Inferior parietal cortex (tissue), 1 donor: ENCODE measurements at regions not wholly inside any gene's neighbourhood (a gene's known extent, or its start where the extent isn't known, plus 50 kb on each side); places are given as distances from the start of the nearest gene placed in this dataset.

Experiments used
- DNase-seq: peaks from one replicate; pipeline ENCODE4 v3.0.0-alpha.2; 2016; ENCODE audit errors: extremely low spot score

GRCh38 chr2:66846887-66847286, 412.0 kb downstream of the MEIS1 start:
- DNase-seq, result no peak

DNA sequence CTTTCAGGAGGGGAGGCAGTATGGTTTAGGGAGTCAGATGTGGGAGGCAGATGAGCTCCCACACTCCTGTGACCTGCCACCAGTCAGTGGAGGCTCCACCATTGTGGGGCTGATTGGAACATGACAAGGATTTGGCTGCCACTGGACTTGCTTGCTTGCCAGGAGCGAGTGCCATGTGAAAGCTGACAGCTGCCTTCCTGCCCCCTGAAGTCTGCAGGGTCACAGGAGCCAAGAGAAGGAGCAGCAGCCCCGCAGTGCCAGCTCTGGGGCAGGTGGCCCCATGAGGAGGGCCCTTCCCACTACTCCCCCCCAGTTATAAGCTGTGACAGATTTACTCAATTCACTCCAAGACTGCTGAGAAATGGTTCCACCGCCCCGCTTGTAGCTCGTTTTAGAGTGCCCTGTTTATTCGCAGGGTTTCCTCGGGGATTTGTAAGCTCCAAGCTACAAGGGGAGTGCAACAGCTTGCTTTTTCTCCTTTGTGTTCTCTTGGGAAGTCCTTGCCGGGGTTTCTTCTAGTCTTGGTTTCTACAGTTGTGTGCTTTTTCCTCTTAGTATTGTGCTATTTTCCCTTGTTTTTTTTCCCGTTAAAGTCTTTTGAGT, 414.3 kb downstream of the MEIS1 start:
- DNase-seq, result no peak

GRCh38 chr2:66850376-66850775, 415.5 kb downstream of the MEIS1 start:
- no peak for DNase-seq

- no peak for DNase-seq
These were observed 416.5 kb downstream of the MEIS1 start for GRCh38 chr2:66851449-66851872.

- DNase-seq, result no peak
These were observed 418.0 kb downstream of the MEIS1 start for GRCh38 chr2:66852953-66853352.

DNA sequence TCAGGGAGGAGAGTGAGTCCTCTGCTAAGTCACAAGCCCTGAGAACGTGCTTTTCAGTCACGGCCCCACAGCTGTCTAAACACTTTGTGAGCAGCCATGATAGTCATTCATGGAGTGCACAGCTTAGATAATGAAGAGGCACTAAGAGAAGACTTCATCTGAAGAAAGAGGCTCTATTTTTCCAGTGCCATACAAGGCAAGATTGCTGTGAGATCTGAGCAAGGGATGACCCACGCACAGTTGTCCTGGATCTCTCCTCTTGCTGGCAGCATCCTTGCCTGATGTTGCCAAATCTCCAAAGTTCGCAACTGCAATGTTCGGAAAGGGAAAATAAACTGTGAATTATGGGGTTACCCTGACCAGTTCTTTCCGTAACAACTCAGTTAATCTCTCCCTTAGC, 418.7 kb downstream of the MEIS1 start:
- no peak for DNase-seq

DNA sequence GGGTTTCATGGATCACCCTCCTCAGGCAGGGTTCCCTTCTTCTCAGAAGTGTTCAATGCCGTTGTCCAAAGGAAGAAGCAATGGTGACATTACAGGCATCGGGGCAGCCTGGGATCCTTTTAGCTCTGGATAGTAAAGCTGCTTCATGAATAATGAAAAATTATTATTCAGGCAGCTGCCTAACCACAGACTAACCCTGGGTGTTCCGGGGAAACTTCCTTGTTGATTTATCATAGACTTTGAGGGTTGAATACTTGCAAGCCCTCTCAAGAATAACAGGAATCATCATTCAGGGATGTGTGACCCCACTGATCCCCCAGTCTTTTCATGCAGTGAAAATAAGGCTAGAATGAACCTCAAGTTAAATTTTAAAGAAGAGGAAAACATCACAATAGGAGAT, 419.4 kb downstream of the MEIS1 start:
- no peak for DNase-seq

DNA sequence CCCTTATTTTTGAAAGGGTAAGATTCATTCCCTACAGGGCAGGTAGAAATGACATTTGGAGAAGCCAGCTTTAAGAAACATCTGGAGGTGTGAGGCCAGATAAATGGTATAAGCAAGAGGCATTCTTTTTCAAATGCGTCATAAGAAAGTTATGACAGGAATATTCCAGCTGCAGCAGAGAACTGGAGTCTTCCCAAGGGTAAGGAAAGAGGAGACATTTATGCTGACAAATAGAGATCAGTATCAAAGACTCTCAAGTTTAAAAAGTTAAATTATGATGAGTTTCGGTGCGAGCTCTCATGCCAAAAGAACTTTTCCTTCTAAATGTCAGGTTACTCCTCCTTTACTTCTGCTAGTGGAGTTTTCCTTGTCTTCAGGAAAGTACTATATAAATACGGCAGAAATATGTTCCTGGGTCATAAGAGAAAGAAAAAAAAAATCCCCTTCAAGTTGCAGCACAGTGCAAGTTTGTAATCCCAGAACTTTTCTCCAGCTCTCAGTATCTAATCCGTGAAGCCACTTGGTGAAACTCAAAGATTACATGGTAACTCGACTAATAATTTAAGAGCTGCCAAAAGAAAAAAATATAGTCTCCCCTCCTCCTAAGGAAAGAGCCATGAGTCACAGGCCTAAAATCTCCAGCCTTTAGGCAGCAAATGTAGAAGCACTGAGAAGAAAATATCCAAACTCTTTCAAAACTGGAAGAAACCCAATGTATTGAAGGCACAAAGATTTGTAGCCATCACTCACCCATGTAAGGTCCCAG, 428.1 kb downstream of the MEIS1 start:
- DNase-seq, result no peak

GRCh38 chr2:66865161-66865560, 430.2 kb downstream of the MEIS1 start:
- DNase-seq, result no peak

DNA sequence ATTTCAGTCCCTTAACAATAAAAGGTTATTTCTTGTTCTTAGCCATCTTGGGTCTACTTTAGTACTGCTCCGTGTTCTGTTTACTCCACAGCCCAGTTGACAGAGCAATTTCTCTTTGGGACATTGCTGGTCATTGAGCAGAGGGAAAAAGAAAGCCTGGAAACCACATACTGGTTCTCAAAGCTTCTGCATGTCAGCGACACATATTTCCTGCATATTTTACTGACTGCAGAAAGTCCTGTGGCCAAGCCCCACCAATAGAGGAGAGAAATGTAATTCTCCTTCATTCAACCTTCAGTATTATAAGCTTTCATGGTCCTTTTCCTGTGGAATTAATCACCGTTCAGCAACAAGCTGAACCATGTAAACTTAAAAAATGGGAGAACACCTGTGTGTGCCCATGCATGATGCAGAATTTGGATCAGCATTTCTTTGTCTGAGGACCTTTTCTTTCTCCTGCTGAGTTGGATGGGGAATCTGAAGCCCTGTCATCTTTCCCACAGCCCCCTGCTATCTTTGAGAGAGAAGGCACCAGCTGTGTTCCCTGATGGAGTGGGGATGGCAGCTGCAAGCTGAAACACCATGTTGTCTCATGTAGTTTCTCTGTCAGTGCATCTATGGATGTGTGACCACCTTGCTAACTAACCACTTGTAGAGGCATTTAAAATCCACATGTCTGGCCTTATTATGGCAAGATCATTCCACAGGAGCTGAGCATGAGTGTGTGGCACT, 431.6 kb downstream of the MEIS1 start:
- no peak for DNase-seq

DNA sequence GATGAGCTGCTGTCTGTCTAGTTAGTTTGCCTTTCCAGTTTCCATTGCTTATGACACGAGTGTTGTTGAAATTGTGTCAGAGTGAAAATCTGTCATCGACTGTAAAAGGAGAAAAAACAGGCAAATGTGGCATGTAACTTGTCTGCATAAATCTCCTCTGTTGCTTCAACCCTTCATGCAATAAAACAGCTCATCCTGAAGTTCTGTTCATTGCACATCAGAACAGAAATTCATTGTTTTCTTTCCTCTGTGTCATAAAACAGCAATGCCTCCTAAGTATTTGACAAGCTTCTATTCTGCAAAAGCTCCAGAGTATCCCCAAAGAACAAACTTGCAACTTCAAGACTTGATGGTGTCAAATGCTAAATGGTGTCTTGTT, 432.1 kb downstream of the MEIS1 start:
- no peak for DNase-seq

DNA sequence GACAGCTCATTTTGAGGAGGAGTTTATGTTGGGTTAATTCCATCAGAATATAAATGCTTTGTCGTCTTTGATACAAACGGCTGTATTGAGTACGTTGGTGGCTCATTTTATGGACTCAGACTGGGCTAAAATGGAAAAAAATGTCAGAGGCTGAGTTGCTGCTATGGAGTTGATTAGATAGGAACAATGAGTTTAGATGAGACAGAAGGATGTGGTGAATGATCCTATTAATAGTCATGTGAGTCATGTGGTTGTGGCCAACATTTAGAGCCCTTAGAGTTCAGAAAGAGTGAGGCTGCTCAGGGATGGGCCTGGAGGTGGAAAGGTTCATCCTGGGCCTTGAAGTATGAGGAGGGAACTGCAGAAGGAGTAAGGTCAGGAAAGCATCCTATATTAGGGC, 434.2 kb downstream of the MEIS1 start:
- DNase-seq, result no peak

- DNase-seq, result no peak
These were observed 437.4 kb downstream of the MEIS1 start for GRCh38 chr2:66872081-66872985.

DNA sequence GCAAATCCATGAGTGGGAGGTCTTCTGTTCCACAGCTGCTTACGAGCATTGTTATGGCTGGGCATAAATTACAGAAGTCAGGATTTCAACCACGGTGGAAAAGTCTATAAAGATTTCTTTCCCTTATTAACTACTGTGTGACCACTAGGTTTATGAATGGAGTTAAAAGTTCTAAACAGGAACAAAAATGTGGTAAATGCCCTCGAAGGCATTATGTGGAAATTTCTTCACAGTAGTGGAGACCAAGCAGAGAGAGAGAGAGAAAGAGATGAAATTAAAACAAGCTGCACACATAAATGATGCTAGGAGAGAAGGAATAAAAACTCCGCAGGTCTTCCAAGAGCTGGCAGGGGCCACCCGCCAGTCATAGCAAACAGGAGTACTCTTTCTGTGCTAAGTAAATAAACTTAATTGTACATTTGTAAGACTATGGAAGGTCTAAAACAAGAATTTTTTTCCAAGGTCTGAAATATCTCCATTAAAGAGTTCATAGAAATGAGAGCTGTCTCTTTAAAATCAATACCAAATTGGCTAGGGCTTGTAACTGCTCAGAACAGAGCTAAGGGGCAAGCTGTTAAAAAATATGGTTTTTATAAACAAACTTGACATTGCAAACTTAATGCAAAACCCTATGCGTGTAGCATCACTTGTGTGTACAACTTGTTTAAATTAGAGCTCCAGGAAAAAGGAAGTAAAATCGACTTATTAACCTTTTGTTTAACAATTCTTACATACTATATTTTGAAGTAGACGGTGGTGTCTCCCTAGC, 438.2 kb downstream of the MEIS1 start:
- DNase-seq, result no peak

- DNase-seq, result no peak
These were observed 439.5 kb downstream of the MEIS1 start for GRCh38 chr2:66874411-66874810.

DNA sequence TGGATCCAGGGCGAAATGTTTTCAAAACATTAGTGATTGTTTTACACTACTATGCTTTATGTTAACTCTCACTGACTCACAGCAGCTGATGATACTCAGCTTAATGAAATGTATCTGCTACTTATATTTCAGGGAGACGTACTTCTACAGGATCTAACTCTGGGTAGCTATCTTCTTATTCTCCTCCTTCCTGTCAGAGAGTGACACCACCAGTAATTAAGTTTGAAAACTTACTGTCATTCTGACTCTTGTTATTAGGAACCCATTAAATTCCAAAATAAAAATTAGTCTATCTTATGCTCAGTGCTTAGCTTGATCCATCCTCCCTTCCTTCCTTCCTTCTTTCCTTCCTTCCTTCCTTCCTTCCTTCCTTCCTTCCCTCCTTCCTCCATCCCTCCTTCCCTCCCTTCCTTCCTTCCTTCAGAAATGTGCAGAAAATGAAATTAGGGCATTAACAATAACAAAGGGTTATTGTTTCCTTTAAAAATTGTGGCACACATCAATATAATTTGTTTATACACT, 441.1 kb downstream of the MEIS1 start:
- no peak for DNase-seq

GRCh38 chr2:66885775-66886383, 451.0 kb downstream of the MEIS1 start:
- no peak for DNase-seq

DNA sequence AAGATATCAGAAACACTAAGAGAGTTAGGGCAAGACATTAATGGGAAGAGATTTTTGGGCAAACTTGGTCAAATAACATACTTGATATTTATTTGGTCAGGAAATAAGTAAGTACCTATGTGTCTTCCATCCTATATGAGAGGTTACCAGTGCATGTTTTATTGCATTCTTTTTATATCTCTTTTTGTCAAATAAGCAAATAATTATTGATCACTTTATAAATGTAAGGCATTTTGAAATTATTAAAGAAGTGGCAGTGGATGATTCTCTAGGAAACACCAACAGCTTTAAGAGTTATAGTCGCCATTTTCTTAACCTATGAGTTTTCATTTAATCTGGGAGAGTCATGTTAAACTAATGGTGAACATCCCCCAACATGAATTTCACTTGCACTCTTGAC, 453.3 kb downstream of the MEIS1 start:
- no peak for DNase-seq

DNA sequence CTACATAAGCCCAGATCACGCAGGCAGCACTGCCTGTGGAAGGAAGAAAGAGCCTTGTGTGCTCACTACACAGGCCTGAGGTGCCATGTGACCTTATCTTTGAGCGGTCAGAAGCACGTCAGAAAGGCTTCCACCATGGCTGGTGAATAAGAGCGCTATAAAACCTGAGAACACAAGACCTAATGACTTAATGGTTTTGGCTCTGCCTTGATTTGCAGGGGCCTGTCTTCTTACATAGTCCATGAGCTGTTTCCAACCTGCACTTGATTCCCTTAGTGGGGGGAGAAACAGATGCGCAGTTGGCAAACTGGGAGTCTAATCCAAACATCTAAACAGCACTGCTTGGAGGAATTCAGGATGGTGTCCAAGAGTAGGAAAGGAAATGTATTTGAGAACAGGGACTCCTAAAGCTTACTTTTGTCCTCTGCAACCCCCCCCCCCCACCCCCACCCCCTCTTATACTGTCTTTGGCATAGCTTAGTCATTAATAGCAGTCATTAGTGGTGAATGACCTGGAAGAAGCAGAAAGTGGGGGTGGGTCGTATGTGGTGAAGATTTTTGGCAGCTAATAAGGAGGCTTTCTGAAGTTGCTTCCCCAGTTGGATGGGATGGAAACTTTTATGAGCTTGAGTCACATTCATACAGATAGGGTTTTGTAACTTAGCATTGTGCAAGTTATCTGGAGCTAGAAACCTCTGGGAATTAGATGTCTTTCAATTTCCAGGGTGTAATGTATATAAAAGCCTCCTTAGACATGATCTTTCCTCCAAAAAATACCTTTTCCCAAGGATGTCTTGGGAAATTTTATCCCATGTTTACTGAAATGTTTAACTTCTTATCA, 454.1 kb downstream of the MEIS1 start:
- DNase-seq, result no peak

DNA sequence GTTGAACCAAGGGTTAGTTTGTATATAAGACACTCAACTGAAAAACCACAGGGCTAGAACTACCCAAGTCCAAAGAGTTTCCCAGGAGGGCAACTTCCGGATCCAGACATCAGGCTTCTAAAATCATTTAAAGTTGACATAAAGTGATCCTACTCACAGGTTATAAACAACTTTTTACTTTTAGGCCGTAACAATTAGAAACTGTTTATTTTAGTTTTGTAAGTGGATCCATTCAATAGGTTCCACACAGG, 454.6 kb downstream of the MEIS1 start:
- no peak for DNase-seq
